ENCODE measurements at regions not wholly inside any gene's neighbourhood (a gene's known extent, or its start where the extent isn't known, plus 50 kb on each side); places are given as distances from the start of the nearest gene placed in this dataset.

- POLR2A ChIA-PET: no interaction called here
- Mint-ChIP-seq H3K27ac (no peak overlapping the region), H3K4me1 (peaks cover 17% of the 10 kb centered on the region), H3K27me3 (ENCODE audit: low read depth) (no peaks in the 10 kb centered on the region), H3K9me3 (no peaks in the 10 kb centered on the region), H3K4me3 (no peak overlapping the region), H3K36me3 (no peaks in the 10 kb centered on the region)
- DNase-seq (ENCODE audit: low spot score) (no peak), ATAC-seq (no peak)
- no peak for TF ChIP-seq ZNF138 (CRISPR knock-in tag; conservative IDR thresholded peaks at IDR 0.05)
- no peak for TF ChIP-seq SMAD3 (CRISPR knock-in tag; IDR thresholded peaks at IDR 0.05; ENCODE audit: borderline replicate concordance)
- TF ChIP-seq ATF6 (CRISPR knock-in tag; IDR thresholded peaks at IDR 0.05): no peak
- TF ChIP-seq NFATC4 (CRISPR knock-in tag; IDR thresholded peaks at IDR 0.05): no peak
- no peak for TF ChIP-seq USF1 (CRISPR knock-in tag; IDR thresholded peaks at IDR 0.05)
- TF ChIP-seq CDX4 (CRISPR knock-in tag; IDR thresholded peaks at IDR 0.05; ENCODE audit: borderline replicate concordance): no peak
- TF ChIP-seq ZNF532 (CRISPR knock-in tag; IDR thresholded peaks at IDR 0.05; ENCODE audit: borderline replicate concordance): no peak
- no peak for TF ChIP-seq ZNF263 (CRISPR knock-in tag; IDR thresholded peaks at IDR 0.05; ENCODE audit: low read depth)
- TF ChIP-seq MAX (CRISPR knock-in tag; IDR thresholded peaks at IDR 0.05): no peak
- TF ChIP-seq ZNF232 (CRISPR knock-in tag; IDR thresholded peaks at IDR 0.05): no peak
- TF ChIP-seq PRRX2 (CRISPR knock-in tag; IDR thresholded peaks at IDR 0.05): no peak
- no peak for TF ChIP-seq ZNF396 (CRISPR knock-in tag; IDR thresholded peaks at IDR 0.05; ENCODE audit: borderline replicate concordance)
- TF ChIP-seq JUN (CRISPR knock-in tag; IDR thresholded peaks at IDR 0.05): no peak
- TF ChIP-seq MYBL2 (CRISPR knock-in tag; IDR thresholded peaks at IDR 0.05): no peak
- TF ChIP-seq MLX (CRISPR knock-in tag; IDR thresholded peaks at IDR 0.05): no peak
- TF ChIP-seq E2F1 (CRISPR knock-in tag; IDR thresholded peaks at IDR 0.05): no peak
- CTCF ChIA-PET: no interaction called here
Observed at GRCh38 chr15:96974761-96975160, 644.3 kb downstream of the NR2F2 start.

GRCh38 chr15:96977886-96978285 is 647.4 kb downstream of the NR2F2 start:
- Mint-ChIP-seq H3K27me3 (ENCODE audit: low read depth) (peaks cover 6% of the 10 kb centered on the region; the same call in 1 of the 2 replicates), H3K4me3 (no peak overlapping the region), H3K27ac (no peak overlapping the region), H3K9me3 (no peaks in the 10 kb centered on the region), H3K36me3 (no peaks in the 10 kb centered on the region), H3K4me1 (peaks cover 23% of the 10 kb centered on the region)
- DNase-seq (ENCODE audit: low spot score) (no peak), ATAC-seq (peak; percentile 60; the same call in 1 of the 2 replicates)
- CTCF ChIA-PET: no interaction called here
- POLR2A ChIA-PET: no interaction called here
- TF ChIP-seq ATF1 (CRISPR knock-in tag; IDR thresholded peaks at IDR 0.05): no peak
- TF ChIP-seq CBFB (CRISPR knock-in tag; IDR thresholded peaks at IDR 0.05; ENCODE audit: low read depth): no peak
- TF ChIP-seq GRHL2 (CRISPR knock-in tag; IDR thresholded peaks at IDR 0.05; ENCODE audit: insufficient replicate concordance, severe bottlenecking): no peak
- TF ChIP-seq ZNF263 (CRISPR knock-in tag; IDR thresholded peaks at IDR 0.05; ENCODE audit: low read depth): no peak
- no peak for TF ChIP-seq ZNF416 (CRISPR knock-in tag; IDR thresholded peaks at IDR 0.05)
- no peak for TF ChIP-seq ZNF532 (CRISPR knock-in tag; IDR thresholded peaks at IDR 0.05; ENCODE audit: borderline replicate concordance)

All from WTC11 (cell line).